CD14-positive monocyte (primary cell): ENCODE measurements at regions not wholly inside any gene's neighbourhood (a gene's known extent, or its start where the extent isn't known, plus 50 kb on each side); places are given as distances from the start of the nearest gene placed in this dataset.

Source experiments
- DNase-seq, 3 donors: peaks; one replicate each; pipeline ENCODE4 v3.0.0-alpha.2; 2011 to 2022
- H2AFZ ChIP-seq: 2 replicates; pipeline ENCODE4 v1.6.0; 2012; ENCODE audit warnings: mild to moderate bottlenecking, low read depth, low read length, inconsistent platforms; ENCODE audit not compliant: insufficient read depth, poor library complexity, severe bottlenecking
- H3K27ac ChIP-seq, 2 donors: 1 replicate in 1 of 2; 2 replicates in 1 of 2; pipeline ENCODE4 v1.5.1; 2012 to 2013; ENCODE audit warnings: low read length in 2 of 2, control low read depth in 1 of 2, inconsistent platforms in 1 of 2, low read depth in 1 of 2, mild to moderate bottlenecking in 1 of 2
- H3K27me3 ChIP-seq, 2 donors: one replicate each; pipeline versions ENCODE4 v1.6.0 to v1.6.1; 2011 to 2013; ENCODE audit warnings: low read length in 2 of 2; ENCODE audit not compliant: control insufficient read depth in 2 of 2, insufficient read depth in 2 of 2
- H3K36me3 ChIP-seq, 2 donors: replicated peaks in 1 of 2; 1 replicate in 1 of 2; 2 replicates in 1 of 2; pipeline versions ENCODE4 v1.5.1 to v1.6.1; 2012 to 2013; ENCODE audit warnings: low read length in 2 of 2, control low read depth in 1 of 2, inconsistent platforms in 1 of 2, mild to moderate bottlenecking in 1 of 2; ENCODE audit not compliant: insufficient read depth in 2 of 2, control insufficient read depth in 1 of 2
- H3K4me1 ChIP-seq, 2 donors: 1 replicate in 1 of 2; 2 replicates in 1 of 2; pipeline versions ENCODE4 v1.5.1 to v1.6.1; 2012 to 2013; ENCODE audit warnings: low read length in 2 of 2, control low read depth in 1 of 2, inconsistent platforms in 1 of 2, mild to moderate bottlenecking in 1 of 2, moderate library complexity in 1 of 2; ENCODE audit not compliant: insufficient read depth in 2 of 2, control insufficient read depth in 1 of 2
- H3K4me2 ChIP-seq: replicated peaks from 2 replicates; pipeline ENCODE3; 2012; ENCODE audit warnings: low read length, moderate library complexity, mild to moderate bottlenecking; ENCODE audit not compliant: poor library complexity, severe bottlenecking; ENCODE audit errors: extremely low read depth
- H3K4me3 ChIP-seq, 3 experiments: fragments of 200-600 bp in 1 of 3; sonication (generic) in 1 of 3; replicated peaks in 1 of 3; 1 replicate in 2 of 3; 2 replicates in 1 of 3; pipeline ENCODE4 v1.5.1; 2011 to 2013; ENCODE audit warnings: low read length in 3 of 3, mild to moderate bottlenecking in 3 of 3, control low read depth in 2 of 3, low read depth in 2 of 3, inconsistent platforms in 1 of 3, moderate library complexity in 1 of 3
- H3K79me2 ChIP-seq: 2 replicates; pipeline ENCODE4 v1.6.0; 2012; ENCODE audit warnings: mild to moderate bottlenecking, control low read depth, inconsistent platforms, low read length, moderate library complexity; ENCODE audit not compliant: insufficient read depth
- H3K9ac ChIP-seq: 2 replicates; pipeline ENCODE4 v1.6.0; 2017; ENCODE audit warnings: low read length, mild to moderate bottlenecking; ENCODE audit not compliant: insufficient read depth, poor library complexity, severe bottlenecking
- H3K9me3 ChIP-seq, 2 donors: replicated peaks in 1 of 2; 1 replicate in 1 of 2; 2 replicates in 1 of 2; pipeline versions ENCODE4 v1.5.1 to v1.6.1; 2012 to 2013; ENCODE audit warnings: low read length in 2 of 2, control low read depth in 1 of 2; ENCODE audit not compliant: control insufficient read depth in 1 of 2, insufficient read depth in 1 of 2
- H4K20me1 ChIP-seq: 2 replicates; pipeline ENCODE4 v1.6.0; 2012; ENCODE audit warnings: mild to moderate bottlenecking, low read length, control low read depth, moderate library complexity; ENCODE audit not compliant: insufficient read depth
- H3K27ac Mint-ChIP-seq, 7 donors: one replicate each; pipeline ENCODE4 v1.8.0; 2020; ENCODE audit warnings: mild to moderate bottlenecking in 7 of 7, mixed read lengths in 7 of 7, moderate library complexity in 6 of 7, inconsistent platforms in 2 of 7
- H3K27me3 Mint-ChIP-seq, 3 donors: one replicate each; pipeline ENCODE4 v1.8.0; 2021 to 2022; ENCODE audit warnings: low read depth in 3 of 3, mild to moderate bottlenecking in 3 of 3, mixed read lengths in 3 of 3, moderate library complexity in 3 of 3, inconsistent platforms in 1 of 3
- H3K36me3 Mint-ChIP-seq, 2 donors: one replicate each; pipeline ENCODE4 v1.8.0; 2020; ENCODE audit warnings: mixed read lengths in 2 of 2, inconsistent platforms in 1 of 2, mild to moderate bottlenecking in 1 of 2
- H3K4me1 Mint-ChIP-seq: one replicate; pipeline ENCODE4 v1.8.0; 2020; ENCODE audit warnings: mild to moderate bottlenecking, mixed read lengths
- H3K4me3 Mint-ChIP-seq, 2 donors: one replicate each; pipeline ENCODE4 v1.8.0; 2020; ENCODE audit warnings: mild to moderate bottlenecking in 2 of 2, mixed read lengths in 2 of 2, moderate library complexity in 1 of 2
- H3K9me3 Mint-ChIP-seq, 7 donors: one replicate each; pipeline ENCODE4 v1.8.0; 2020 to 2022; ENCODE audit warnings: mixed read lengths in 7 of 7, mild to moderate bottlenecking in 6 of 7, moderate library complexity in 6 of 7, inconsistent platforms in 2 of 7
- WGBS: methylation state at CpG from one replicate; pipeline ENCODE4 v1.1.5; 2013; ENCODE audit warnings: missing lambda C conversion rate; ENCODE audit not compliant: insufficient coverage; 5-methylcytosine and 5-hydroxymethylcytosine counted together
- intact Hi-C, 2 donors: fragments of 100-400 bp; cut with micrococcal nuclease; formaldehyde crosslinking; loops; one replicate each; pipeline versions ENCODE4 v1.15.0 to v1.15.1; 2023
- TF ChIP-seq, protein P1 (sequence below): fragments of 200-600 bp; IDR thresholded peaks from one replicate; pipeline ENCODE4 v1.8.0; 2022; ENCODE audit warnings: antibody characterized with exemption, mild to moderate bottlenecking

DNA sequence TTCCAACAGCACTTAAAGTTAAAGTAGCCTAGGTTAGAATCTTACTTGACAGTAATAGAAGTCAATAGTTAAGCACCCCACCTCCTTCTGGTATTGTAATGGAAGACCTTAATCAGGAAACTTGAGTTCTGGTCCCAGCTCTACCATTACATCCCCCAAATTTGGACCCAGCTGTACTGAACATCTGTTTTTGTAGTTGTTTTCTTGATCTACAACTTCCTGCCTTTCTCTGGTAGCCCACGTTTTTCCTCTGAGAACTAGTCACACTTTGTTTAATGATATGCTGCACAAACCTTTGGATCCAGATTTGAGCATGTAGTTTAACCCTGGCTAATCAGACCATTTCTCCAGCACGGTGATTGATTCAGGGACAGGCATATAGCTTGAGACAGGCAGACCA lies 505.0 kb downstream of the HS3ST4 start:
- no peak overlapping the region for H3K4me2 ChIP-seq
- Mint-ChIP-seq H3K27ac (no peak overlapping the region), H3K4me1 (no peaks in the 10 kb centered on the region), H3K27me3 (no peaks in the 10 kb centered on the region), H3K4me3 (no peak overlapping the region), H3K36me3 (no peaks in the 10 kb centered on the region), H3K9me3 (peaks cover 0 to 9% (median 0%) of the 10 kb centered on the region in 7 donors)
- intact Hi-C loops: no loop called here
- WGBS: 17% methylated on average over 1 of the region's 2 CpGs
- no peak overlapping the region for H3K4me3 ChIP-seq
- H2AFZ ChIP-seq: no peak overlapping the region
- no peak overlapping the region for H3K27ac ChIP-seq
- no peaks in the 10 kb centered on the region for H3K36me3 ChIP-seq
- H3K9me3 ChIP-seq: no peaks in the 10 kb centered on the region
- H3K27me3 ChIP-seq: no peaks in the 10 kb centered on the region
- no peaks in the 10 kb centered on the region for H3K4me1 ChIP-seq
- no peaks in the 10 kb centered on the region for H3K79me2 ChIP-seq
- H4K20me1 ChIP-seq: no peaks in the 10 kb centered on the region
- DNase-seq: no peak
- TF ChIP-seq, protein P1, sequence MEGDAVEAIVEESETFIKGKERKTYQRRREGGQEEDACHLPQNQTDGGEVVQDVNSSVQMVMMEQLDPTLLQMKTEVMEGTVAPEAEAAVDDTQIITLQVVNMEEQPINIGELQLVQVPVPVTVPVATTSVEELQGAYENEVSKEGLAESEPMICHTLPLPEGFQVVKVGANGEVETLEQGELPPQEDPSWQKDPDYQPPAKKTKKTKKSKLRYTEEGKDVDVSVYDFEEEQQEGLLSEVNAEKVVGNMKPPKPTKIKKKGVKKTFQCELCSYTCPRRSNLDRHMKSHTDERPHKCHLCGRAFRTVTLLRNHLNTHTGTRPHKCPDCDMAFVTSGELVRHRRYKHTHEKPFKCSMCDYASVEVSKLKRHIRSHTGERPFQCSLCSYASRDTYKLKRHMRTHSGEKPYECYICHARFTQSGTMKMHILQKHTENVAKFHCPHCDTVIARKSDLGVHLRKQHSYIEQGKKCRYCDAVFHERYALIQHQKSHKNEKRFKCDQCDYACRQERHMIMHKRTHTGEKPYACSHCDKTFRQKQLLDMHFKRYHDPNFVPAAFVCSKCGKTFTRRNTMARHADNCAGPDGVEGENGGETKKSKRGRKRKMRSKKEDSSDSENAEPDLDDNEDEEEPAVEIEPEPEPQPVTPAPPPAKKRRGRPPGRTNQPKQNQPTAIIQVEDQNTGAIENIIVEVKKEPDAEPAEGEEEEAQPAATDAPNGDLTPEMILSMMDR: no peak
- H3K9ac ChIP-seq: no peak overlapping the region

DNA sequence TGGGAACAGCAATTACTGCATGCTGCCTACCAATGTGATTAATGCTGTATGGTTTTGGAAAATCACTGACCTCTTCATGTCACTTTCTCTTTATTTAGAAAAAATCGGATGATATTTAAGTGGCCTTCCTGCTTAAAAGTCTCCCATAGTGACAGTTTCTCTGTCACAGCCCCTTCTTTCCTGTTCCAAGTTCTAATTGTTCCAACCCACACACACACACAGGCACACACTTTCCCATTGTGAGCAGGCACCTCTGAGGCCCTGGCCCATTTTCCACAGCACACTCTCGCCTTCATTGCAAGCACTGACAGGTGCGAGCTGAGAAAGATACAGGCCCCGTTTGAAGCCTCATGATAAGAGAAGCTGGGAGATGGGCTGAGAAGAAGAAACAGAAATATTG lies 505.9 kb downstream of the HS3ST4 start:
- intact Hi-C loops: no loop called here

More for the DNA sequence above, 505.9 kb downstream of the HS3ST4 start:
- Mint-ChIP-seq H3K9me3 (peaks cover 0 to 9% (median 0%) of the 10 kb centered on the region in 7 donors), H3K4me1 (no peaks in the 10 kb centered on the region), H3K27ac (no peak overlapping the region), H3K27me3 (no peaks in the 10 kb centered on the region), H3K4me3 (no peak overlapping the region), H3K36me3 (no peaks in the 10 kb centered on the region)
- H4K20me1 ChIP-seq: no peaks in the 10 kb centered on the region
- H3K4me2 ChIP-seq: no peak overlapping the region
- H3K4me3 ChIP-seq: no peak overlapping the region
- TF ChIP-seq, protein P1: no peak
- no peak overlapping the region for H2AFZ ChIP-seq
- WGBS: 100% methylated on average over 1 of the region's 4 CpGs
- H3K4me1 ChIP-seq: no peaks in the 10 kb centered on the region
- H3K27me3 ChIP-seq: no peaks in the 10 kb centered on the region
- no peaks in the 10 kb centered on the region for H3K79me2 ChIP-seq
- no peaks in the 10 kb centered on the region for H3K36me3 ChIP-seq
- no peak for DNase-seq
- H3K9ac ChIP-seq: no peak overlapping the region
- no peak overlapping the region for H3K27ac ChIP-seq
- no peaks in the 10 kb centered on the region for H3K9me3 ChIP-seq
